ENCODE measurements at regions not wholly inside any gene's neighbourhood (a gene's known extent, or its start where the extent isn't known, plus 50 kb on each side); places are given as distances from the start of the nearest gene placed in this dataset.

GRCh38 chr18:5091741-5092140 lies 105.3 kb downstream of the AKAIN1 start:
- DNase-seq = no peak

GRCh38 chr18:5075297-5075696 lies 121.8 kb downstream of the AKAIN1 start:
- DNase-seq = no peak

DNA sequence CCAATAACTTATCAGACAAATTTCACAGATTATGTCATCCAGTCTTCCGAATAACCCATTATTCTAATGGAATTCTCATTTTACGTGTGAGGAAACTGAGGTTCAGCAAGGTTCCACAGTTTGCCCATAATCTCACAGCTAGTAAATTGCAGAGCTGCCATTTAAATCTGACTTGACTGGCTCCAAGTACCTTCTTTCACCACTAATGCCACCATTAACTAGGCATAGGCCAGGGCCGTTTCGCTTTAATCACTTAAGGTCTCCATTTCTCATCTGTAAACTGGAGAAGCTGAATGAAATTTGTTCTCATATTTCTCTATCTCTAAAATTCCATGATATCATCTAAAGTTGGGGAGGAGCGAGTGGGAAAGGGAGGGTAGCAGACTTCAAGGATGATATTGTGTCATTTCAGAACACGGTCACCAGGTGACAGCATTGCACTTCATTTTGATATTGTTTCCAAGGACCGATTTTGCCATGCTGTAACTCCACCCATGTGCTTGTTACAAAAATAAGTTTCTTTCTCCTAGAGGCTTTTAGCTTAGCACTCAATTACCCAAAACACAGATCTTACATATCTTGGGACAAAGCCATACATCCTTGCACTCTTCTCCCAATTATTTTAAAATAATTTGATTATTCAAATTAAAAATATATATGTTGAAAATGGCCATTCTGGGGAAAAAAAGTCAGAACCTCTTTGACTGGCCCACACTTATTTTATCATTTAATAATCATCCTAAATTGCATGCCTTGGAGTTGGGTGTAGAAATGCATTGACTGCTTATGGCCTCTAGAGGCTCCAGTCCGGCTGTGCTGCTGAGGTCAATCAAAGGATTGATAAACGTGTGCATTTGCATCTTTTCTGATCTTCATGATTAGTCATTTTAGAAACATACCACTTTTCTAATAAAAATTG lies 123.8 kb downstream of the AKAIN1 start:
- no peak for DNase-seq

- DNase-seq = no peak
These were observed 128.2 kb downstream of the AKAIN1 start for GRCh38 chr18:5068851-5069250.

- no peak for DNase-seq
These were observed 130.6 kb downstream of the AKAIN1 start for GRCh38 chr18:5066380-5066977.

DNA sequence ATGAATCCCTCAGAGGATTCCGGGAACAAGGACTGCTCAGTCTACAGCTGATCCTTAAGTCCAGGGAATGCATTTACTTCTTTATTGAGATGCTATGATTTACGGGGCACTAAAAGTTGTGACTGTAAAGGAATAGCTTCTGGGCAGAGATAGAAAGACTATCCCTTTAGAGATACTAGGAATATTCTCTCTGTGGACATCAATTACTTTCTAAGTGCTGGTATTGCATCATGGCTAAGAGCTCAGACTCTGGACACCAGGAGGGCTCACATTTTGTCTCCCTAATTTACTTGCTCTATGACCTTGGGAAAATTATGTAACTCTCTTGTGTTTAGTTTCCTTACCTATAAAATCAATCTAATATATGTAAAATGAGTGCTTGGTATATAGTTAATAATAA lies 131.4 kb downstream of the AKAIN1 start:
- no peak for DNase-seq

DNA sequence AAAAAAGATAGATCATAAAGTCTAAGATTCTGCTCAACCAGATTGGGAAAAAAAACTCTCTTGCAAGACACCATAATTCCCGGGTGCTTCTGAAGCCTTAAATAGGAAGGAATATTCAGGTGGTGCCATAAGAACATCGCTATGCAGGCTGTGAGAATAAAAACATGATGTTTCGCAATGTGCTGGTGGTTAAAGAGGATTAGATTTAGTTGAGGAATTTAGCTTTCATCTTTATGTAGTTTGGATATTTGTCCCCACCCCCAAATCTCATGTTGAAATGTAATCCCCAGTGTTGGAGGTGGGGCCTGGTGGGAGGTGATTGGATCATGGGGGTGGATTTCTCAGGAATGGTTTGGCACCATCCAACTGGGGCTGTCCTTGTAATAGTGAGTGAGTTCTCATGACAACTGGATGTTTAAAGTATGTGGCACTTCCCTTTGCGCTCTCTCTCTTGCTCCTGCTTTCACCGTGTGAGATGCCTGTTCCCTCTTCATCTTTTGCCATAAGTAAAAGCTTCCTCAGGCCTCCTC lies 132.2 kb downstream of the AKAIN1 start:
- no peak for DNase-seq

DNA sequence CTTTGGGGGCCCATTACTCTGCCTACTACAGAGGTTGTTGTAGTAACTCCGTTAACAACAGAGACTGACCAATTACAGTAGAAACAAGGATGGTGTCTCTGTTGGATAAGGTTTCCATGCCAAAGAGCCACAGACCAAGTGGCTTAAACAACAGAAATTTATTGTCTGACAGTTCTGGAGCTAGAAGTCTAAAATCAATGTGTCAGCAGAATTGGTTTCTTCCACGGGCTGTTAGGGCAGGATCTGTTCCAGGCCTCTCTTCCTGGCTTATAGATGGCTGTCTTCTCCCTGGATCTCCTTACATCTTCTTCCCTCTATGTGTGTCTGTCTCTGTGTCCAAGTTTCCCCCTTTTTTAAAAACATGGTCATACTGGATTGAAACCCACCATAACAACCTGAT lies 135.3 kb downstream of the AKAIN1 start:
- no peak for DNase-seq

GRCh38 chr18:5060543-5060942 lies 136.5 kb downstream of the AKAIN1 start:
- DNase-seq = no peak

GRCh38 chr18:5059696-5060032 lies 137.4 kb downstream of the AKAIN1 start:
- DNase-seq = no peak

- DNase-seq = no peak
These were observed 138.0 kb downstream of the AKAIN1 start for GRCh38 chr18:5058768-5059695.

GRCh38 chr18:5057386-5058348 lies 139.4 kb downstream of the AKAIN1 start:
- DNase-seq = peak; percentile 74

- DNase-seq = no peak
These were observed 144.6 kb downstream of the AKAIN1 start for GRCh38 chr18:5052491-5052890.

GRCh38 chr18:5051207-5051606 lies 145.8 kb downstream of the AKAIN1 start:
- no peak for DNase-seq

GRCh38 chr18:5049124-5049523 lies 147.9 kb downstream of the AKAIN1 start:
- DNase-seq = no peak

GRCh38 chr18:5040476-5040875 lies 156.6 kb downstream of the AKAIN1 start:
- DNase-seq = no peak

DNA sequence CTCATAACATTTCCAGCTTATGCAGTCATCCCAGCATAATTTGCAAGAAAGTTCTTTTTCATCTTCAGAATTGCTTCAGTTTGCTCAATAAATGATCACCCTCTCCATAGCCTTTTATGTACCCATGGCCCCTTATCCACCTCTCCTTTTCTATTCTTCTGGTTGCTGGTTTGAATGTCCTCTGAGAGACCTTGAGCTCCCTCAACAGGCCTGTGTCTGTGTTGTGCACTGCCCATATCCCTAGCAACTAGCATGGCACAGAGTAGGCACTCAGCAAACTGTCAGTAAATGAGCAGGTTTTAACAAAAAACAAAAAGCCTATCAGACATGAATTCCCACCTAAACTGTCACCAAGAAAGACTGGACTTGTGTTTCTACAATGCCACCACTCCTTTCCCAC lies 160.5 kb downstream of the AKAIN1 start:
- DNase-seq = no peak

GRCh38 chr18:5031216-5031615 lies 165.8 kb downstream of the AKAIN1 start:
- no peak for DNase-seq

DNA sequence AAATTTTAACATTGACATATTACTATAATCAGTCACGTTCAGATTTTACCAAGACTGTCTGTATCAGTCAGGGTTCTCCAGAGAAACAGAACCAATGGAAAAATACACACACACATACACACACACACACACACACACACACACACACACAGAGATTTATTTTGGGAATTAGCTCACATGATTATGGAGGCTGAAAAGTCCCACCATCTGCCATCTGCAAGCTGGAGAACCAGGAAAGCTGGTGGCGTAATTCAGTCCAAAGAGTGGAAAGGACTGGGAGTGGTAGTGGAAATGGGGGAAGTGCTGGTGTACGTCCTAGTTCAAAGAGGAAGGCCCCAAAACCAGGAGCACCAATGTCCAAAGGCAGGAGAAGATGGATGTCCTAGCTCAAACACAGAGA lies 166.4 kb downstream of the AKAIN1 start:
- DNase-seq = no peak

- DNase-seq = no peak
These were observed 167.5 kb downstream of the AKAIN1 start for GRCh38 chr18:5029592-5029991.

- DNase-seq = no peak
These were observed 172.3 kb downstream of the AKAIN1 start for GRCh38 chr18:5024741-5025140.

- DNase-seq = no peak
These were observed 175.5 kb downstream of the AKAIN1 start for GRCh38 chr18:5021558-5021957.

Data from activated CD8-positive, alpha-beta memory T cell treated with anti-CD3 and anti-CD28 coated beads, Interleukin-2, amount 50 U/mL, for 48 hours (primary cell).